ENCODE measurements at regions not wholly inside any gene's neighbourhood (a gene's known extent, or its start where the extent isn't known, plus 50 kb on each side); places are given as distances from the start of the nearest gene placed in this dataset.
A peak's percentile ranks its signal among the peaks of the same experiment; 100 is the strongest.

DNA sequence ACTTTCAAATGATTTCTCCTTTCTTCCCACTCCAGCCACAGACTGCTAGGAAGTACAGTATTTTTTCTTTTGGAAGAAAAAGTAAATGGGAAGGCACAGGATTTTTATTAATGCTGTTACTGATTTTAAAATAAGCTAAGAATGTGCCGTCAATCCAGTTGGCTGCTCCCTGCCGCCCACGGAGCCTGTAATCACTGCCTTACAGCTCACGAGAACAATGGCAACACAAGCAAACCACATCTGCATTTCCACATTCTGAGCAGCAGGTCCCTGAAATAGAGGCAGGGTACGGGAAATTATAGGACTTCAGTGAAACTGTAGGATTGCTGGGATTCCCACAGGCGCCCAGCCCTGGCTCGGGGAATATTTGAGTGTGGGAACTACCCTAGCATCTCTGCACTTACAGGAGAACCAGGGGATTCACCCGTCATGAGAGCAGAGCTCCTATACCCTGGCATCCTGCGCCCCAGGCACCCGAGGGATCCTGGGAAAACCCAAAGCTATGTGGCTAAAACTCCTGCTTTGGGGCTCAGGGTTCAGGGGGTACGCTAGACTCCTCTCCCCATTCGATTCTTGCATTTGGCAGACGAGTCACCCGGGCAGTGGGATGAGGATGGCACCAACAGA, 72.9 kb upstream of the TNS3 start:
- Mint-ChIP-seq H3K4me3 (ENCODE audit: low read depth, unreplicated experiment) (no peak overlapping the region), H3K27ac (ENCODE audit: unreplicated experiment) (no peak overlapping the region), H3K36me3 (ENCODE audit: insufficient read depth, unreplicated experiment) (peaks cover 5% of the 10 kb centered on the region), H3K4me1 (ENCODE audit: low read depth, unreplicated experiment) (peaks cover 25% of the 10 kb centered on the region), H3K9me3 (ENCODE audit: low read depth, unreplicated experiment) (no peaks in the 10 kb centered on the region), H3K27me3 (ENCODE audit: unreplicated experiment) (no peaks in the 10 kb centered on the region)
- DNase-seq, result no peak
- no TSS peak for BruUV-seq (replicated peaks)
- TF ChIP-seq, protein P1, sequence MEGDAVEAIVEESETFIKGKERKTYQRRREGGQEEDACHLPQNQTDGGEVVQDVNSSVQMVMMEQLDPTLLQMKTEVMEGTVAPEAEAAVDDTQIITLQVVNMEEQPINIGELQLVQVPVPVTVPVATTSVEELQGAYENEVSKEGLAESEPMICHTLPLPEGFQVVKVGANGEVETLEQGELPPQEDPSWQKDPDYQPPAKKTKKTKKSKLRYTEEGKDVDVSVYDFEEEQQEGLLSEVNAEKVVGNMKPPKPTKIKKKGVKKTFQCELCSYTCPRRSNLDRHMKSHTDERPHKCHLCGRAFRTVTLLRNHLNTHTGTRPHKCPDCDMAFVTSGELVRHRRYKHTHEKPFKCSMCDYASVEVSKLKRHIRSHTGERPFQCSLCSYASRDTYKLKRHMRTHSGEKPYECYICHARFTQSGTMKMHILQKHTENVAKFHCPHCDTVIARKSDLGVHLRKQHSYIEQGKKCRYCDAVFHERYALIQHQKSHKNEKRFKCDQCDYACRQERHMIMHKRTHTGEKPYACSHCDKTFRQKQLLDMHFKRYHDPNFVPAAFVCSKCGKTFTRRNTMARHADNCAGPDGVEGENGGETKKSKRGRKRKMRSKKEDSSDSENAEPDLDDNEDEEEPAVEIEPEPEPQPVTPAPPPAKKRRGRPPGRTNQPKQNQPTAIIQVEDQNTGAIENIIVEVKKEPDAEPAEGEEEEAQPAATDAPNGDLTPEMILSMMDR (IDR thresholded peaks at IDR 0.05; ENCODE audit: unreplicated experiment), result no peak
- intact Hi-C loops (cut with micrococcal nuclease; ENCODE audit: unreplicated experiment), result loop anchor here (5.0 kb wide), 1 partner anchor 73 kb away; no protein-coding TSS in a partner anchor
- CTCF ChIA-PET, result interaction anchor here (1.2 to 1.6 kb wide), 2 partner anchors 10 to 15 kb away, joined by 5 to 8 read pairs; no protein-coding TSS in a partner anchor

DNA sequence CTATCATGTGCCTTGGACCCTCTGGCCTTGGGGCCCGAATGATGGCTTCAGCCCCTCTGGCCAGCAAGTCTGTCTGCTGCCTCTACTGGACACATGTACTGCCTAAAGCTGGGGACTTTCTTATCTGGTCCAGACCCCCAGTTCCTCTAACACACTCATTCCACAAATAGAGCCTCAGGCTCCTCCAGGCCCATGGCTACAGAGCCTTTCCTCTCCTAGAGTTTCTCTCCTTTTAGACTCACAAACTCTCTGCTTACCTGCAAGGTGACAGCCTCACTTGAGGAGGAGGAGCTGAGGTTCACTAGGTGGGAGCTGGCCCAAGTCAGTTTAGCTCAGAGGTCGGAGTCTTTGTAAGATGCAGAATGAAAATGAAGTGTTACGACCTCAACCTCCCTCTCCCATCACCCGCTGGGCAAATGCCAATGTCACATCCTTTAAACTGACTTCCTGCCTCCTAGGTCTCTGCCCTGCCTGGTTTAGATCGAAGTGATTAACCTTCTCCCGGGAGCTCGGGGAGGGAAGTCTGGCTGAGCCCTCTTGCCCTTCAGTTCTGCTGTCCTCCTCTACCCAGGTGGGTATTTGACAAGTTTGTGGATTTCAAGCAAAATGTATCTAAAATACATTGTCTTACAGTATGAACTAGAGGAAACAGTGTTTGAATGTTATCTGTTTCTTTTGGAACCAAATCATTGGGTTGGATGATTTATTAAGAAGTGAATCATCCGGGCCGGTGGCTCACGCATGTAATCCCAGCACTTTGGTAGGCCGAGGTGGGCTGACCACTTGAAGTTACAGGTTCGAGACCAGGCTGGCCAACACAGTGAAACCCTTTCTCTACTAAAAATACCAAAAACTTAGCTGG, 71.9 kb upstream of the TNS3 start:
- Mint-ChIP-seq H3K4me3 (ENCODE audit: low read depth, unreplicated experiment) (no peak overlapping the region), H3K9me3 (ENCODE audit: low read depth, unreplicated experiment) (no peaks in the 10 kb centered on the region), H3K27ac (ENCODE audit: unreplicated experiment) (peak overlapping the region; percentile 0), H3K27me3 (ENCODE audit: unreplicated experiment) (no peaks in the 10 kb centered on the region), H3K4me1 (ENCODE audit: low read depth, unreplicated experiment) (peaks cover 25% of the 10 kb centered on the region), H3K36me3 (ENCODE audit: insufficient read depth, unreplicated experiment) (peaks cover 5% of the 10 kb centered on the region)
- DNase-seq, result peak; percentile 54
- no TSS peak for BruUV-seq (replicated peaks)
- intact Hi-C loops (cut with micrococcal nuclease; ENCODE audit: unreplicated experiment), result loop anchor here (5.0 kb wide), 1 partner anchor 74 kb away; no protein-coding TSS in a partner anchor
- TF ChIP-seq, protein P1 (IDR thresholded peaks at IDR 0.05; ENCODE audit: unreplicated experiment), result no peak
- CTCF ChIA-PET, result interaction anchor here (0.9 to 1.6 kb wide), 3 partner anchors 11 to 72 kb away, joined by 5 to 8 read pairs (median 5); partner anchors contain the start of gene TNS3

DNA sequence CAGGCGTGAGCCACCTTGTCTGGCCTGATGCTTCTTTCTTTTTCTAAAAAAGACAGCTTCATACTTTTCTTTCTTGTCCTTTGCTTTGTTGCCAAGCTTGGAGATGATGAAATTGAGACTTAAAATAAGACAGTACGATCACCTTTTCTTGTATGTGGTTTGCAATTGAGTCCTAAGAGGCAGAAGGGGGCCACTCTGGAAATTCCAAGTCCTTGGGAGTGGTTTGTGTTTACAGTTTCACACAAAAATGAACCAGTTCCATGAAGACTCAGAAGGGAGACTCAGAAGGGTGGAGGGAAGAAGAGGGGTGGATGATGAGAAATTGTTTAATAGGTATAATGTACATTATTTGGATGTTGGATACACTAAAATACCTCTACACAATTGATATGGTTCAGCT, 70.7 kb upstream of the TNS3 start:
- no peaks in the 10 kb centered on the region for H3K9me3 Mint-ChIP-seq (ENCODE audit: low read depth, unreplicated experiment)
- no peak for DNase-seq
- peaks cover 5% of the 10 kb centered on the region for H3K36me3 Mint-ChIP-seq (ENCODE audit: insufficient read depth, unreplicated experiment)
- TF ChIP-seq, protein P1 (IDR thresholded peaks at IDR 0.05; ENCODE audit: unreplicated experiment), result no peak
- no TSS peak for BruUV-seq (replicated peaks)
- peaks cover 25% of the 10 kb centered on the region for H3K4me1 Mint-ChIP-seq (ENCODE audit: low read depth, unreplicated experiment)
- H3K27me3 Mint-ChIP-seq (ENCODE audit: unreplicated experiment), result no peaks in the 10 kb centered on the region
- intact Hi-C loops (cut with micrococcal nuclease; ENCODE audit: unreplicated experiment), result loop anchor here (5.0 kb wide), 1 partner anchor 75 kb away; no protein-coding TSS in a partner anchor
- CTCF ChIA-PET, result interaction anchor here (0.7 kb wide), 1 partner anchor 14 kb away, joined by 4 read pairs; no protein-coding TSS in a partner anchor
- H3K4me3 Mint-ChIP-seq (ENCODE audit: low read depth, unreplicated experiment), result no peak overlapping the region
- peak overlapping the region; percentile 0 for H3K27ac Mint-ChIP-seq (ENCODE audit: unreplicated experiment)

DNA sequence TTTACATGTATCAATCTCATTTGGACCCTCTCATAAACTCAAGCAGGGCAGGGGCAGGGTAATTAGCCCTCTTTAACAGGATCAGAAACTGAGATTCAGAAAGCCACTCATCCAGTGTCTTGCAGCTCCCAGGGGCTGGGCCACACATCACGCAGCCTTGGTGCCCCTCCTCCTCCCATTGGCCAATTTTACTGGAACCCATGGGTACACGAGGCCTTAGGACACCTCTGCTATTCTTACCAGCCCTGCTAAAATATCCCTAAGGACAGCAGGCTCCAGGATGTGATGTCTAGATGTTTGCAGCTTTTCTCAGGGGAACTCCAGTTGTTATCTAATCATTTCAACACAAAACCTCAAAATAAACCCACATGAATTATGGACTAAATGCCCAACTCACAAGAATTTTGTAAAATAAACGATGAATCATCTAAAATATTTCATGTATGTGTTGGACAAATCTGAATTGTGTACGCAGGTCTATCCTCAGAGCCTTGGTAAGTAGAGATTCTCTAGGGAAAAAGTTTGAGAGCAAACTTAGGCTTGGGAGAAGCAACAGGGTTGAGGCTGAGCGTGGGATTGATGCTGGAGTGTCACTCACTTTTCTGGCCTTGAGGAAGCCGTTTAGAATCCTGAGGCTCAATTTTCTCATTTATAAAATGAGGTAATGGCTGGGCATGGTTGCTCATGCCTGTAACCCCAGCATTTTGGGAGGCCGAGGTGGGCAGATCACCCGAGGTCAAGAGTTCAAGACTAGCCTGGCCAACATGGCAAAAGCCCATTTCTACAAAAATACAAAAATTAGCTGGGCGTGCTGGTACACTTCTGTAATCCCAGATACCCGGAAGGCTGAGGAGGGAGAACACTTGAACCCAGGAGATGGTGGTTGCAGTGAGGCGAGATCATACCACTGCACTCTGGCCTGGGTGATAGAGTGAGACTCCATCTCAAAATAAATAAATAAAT, 69.7 kb upstream of the TNS3 start:
- Mint-ChIP-seq H3K36me3 (ENCODE audit: insufficient read depth, unreplicated experiment) (peaks cover 5% of the 10 kb centered on the region), H3K27ac (ENCODE audit: unreplicated experiment) (no peak overlapping the region), H3K9me3 (ENCODE audit: low read depth, unreplicated experiment) (no peaks in the 10 kb centered on the region), H3K27me3 (ENCODE audit: unreplicated experiment) (no peaks in the 10 kb centered on the region), H3K4me1 (ENCODE audit: low read depth, unreplicated experiment) (peaks cover 25% of the 10 kb centered on the region), H3K4me3 (ENCODE audit: low read depth, unreplicated experiment) (no peak overlapping the region)
- TF ChIP-seq, protein P1 (IDR thresholded peaks at IDR 0.05; ENCODE audit: unreplicated experiment), result no peak
- CTCF ChIA-PET, result interaction anchor here (0.7 to 1.5 kb wide), 2 partner anchors 13 to 17 kb away, joined by 4 read pairs; no protein-coding TSS in a partner anchor
- peak; percentile 30 for DNase-seq
- intact Hi-C loops (cut with micrococcal nuclease; ENCODE audit: unreplicated experiment), result loop anchor here (2.0 to 5.0 kb wide), 2 partner anchors 47 to 76 kb away; no protein-coding TSS in a partner anchor
- no TSS peak for BruUV-seq (replicated peaks)
